Putamen (tissue), 1 donor: ENCODE measurements at regions not wholly inside any gene's neighbourhood (a gene's known extent, or its start where the extent isn't known, plus 50 kb on each side); places are given as distances from the start of the nearest gene placed in this dataset.

Experiments used
- DNase-seq: peaks from one replicate; pipeline ENCODE4 v3.0.0-alpha.2; 2016; ENCODE audit warnings: low spot score

- DNase-seq, result no peak
Measured at GRCh38 chr1:218717575-218717974, 372.4 kb downstream of the TGFB2 start.

- DNase-seq, result no peak
Measured at GRCh38 chr1:218718206-218718605, 373.1 kb downstream of the TGFB2 start.

GRCh38 chr1:218718977-218719376 lies 373.8 kb downstream of the TGFB2 start:
- DNase-seq, result no peak

- DNase-seq, result no peak
Measured at GRCh38 chr1:218728898-218729565, 383.9 kb downstream of the TGFB2 start.

GRCh38 chr1:218735436-218736032 lies 390.4 kb downstream of the TGFB2 start:
- no peak for DNase-seq

GRCh38 chr1:218739426-218739825 lies 394.3 kb downstream of the TGFB2 start:
- DNase-seq, result no peak

GRCh38 chr1:218741852-218742251 lies 396.7 kb downstream of the TGFB2 start:
- no peak for DNase-seq

GRCh38 chr1:218742467-218743262 lies 397.5 kb downstream of the TGFB2 start:
- no peak for DNase-seq

- DNase-seq, result no peak
Measured at GRCh38 chr1:218743861-218744505, 398.8 kb downstream of the TGFB2 start.

GRCh38 chr1:218748071-218748470 lies 402.9 kb downstream of the TGFB2 start:
- no peak for DNase-seq

GRCh38 chr1:218750216-218750970 lies 405.3 kb downstream of the TGFB2 start:
- no peak for DNase-seq

GRCh38 chr1:218751208-218751948 lies 406.2 kb downstream of the TGFB2 start:
- DNase-seq, result no peak

- no peak for DNase-seq
Measured at GRCh38 chr1:218752126-218752525, 407.0 kb downstream of the TGFB2 start.

- DNase-seq, result no peak
Measured at GRCh38 chr1:218754477-218754876, 409.3 kb downstream of the TGFB2 start.

- no peak for DNase-seq
Measured at GRCh38 chr1:218755128-218755527, 410.0 kb downstream of the TGFB2 start.

GRCh38 chr1:218759795-218760194 lies 413.9 kb upstream of the LYPLAL1 start:
- no peak for DNase-seq

GRCh38 chr1:218760601-218761570 lies 412.8 kb upstream of the LYPLAL1 start:
- no peak for DNase-seq

GRCh38 chr1:218763538-218763937 lies 410.1 kb upstream of the LYPLAL1 start:
- no peak for DNase-seq

GRCh38 chr1:218765753-218766152 lies 407.9 kb upstream of the LYPLAL1 start:
- DNase-seq, result no peak

GRCh38 chr1:218771931-218772330 lies 401.7 kb upstream of the LYPLAL1 start:
- DNase-seq, result no peak
